GM10266 (cell line): ENCODE measurements at regions not wholly inside any gene's neighbourhood (a gene's known extent, or its start where the extent isn't known, plus 50 kb on each side); places are given as distances from the start of the nearest gene placed in this dataset.

Source experiments
- DNase-seq: peaks from one replicate; pipeline ENCODE4 v3.0.0; 2012; ENCODE audit errors: extremely low spot score
- CTCF ChIP-seq: IDR thresholded peaks from 2 replicates; pipeline ENCODE4 v1.5.1; 2012; ENCODE audit warnings: mild to moderate bottlenecking, low read depth; ENCODE audit not compliant: control insufficient read depth, insufficient read depth; ENCODE audit errors: missing control alignments

GRCh38 chr13:105579821-105580710 lies 955.4 kb downstream of the EFNB2 start:
- no peak for TF ChIP-seq CTCF
- no peak for DNase-seq

GRCh38 chr13:105573136-105573535 lies 962.3 kb downstream of the EFNB2 start:
- no peak for DNase-seq
- TF ChIP-seq CTCF: no peak

- TF ChIP-seq CTCF: no peak
- DNase-seq: no peak
These were observed 963.1 kb downstream of the EFNB2 start for GRCh38 chr13:105572401-105572800.

GRCh38 chr13:105569816-105570215 lies 965.6 kb downstream of the EFNB2 start:
- DNase-seq: no peak
- TF ChIP-seq CTCF: no peak

- no peak for DNase-seq
- no peak for TF ChIP-seq CTCF
These were observed 967.4 kb downstream of the EFNB2 start for GRCh38 chr13:105567951-105568525.

GRCh38 chr13:105565136-105565727 lies 970.2 kb downstream of the EFNB2 start:
- TF ChIP-seq CTCF: no peak

GRCh38 chr13:105552078-105552477 lies 983.4 kb downstream of the EFNB2 start:
- no peak for DNase-seq
- no peak for TF ChIP-seq CTCF

More at GRCh38 chr13:105565136-105565727, 970.2 kb downstream of the EFNB2 start:
- DNase-seq: no peak
